ENCODE measurements at regions not wholly inside any gene's neighbourhood (a gene's known extent, or its start where the extent isn't known, plus 50 kb on each side); places are given as distances from the start of the nearest gene placed in this dataset.

GRCh38 chr13:81425286-81425685, 1084.4 kb upstream of the SPRY2 start:
- Histone ChIP-seq H3K4ac (ENCODE audit: low read depth, low read length) (no peak overlapping the region), H3K9ac (ENCODE audit: low read depth, low read length) (no peak overlapping the region), H2AK5ac (ENCODE audit: low read depth, low read length) (no peak overlapping the region), H3K9me1 (ENCODE audit: insufficient read depth, low read length) (no peaks in the 10 kb centered on the region), H3K9me3 (ENCODE audit: control insufficient read depth, insufficient read depth, low read length) (peaks cover 5% of the 10 kb centered on the region; the same call in 1 of the 2 replicates), H2BK5ac (ENCODE audit: low read depth, low read length, poor library complexity, severe bottlenecking) (no peak overlapping the region), H3K56ac (ENCODE audit: extremely low read depth, insufficient read depth, low read length) (no peak overlapping the region), H3K14ac (replicated peaks; ENCODE audit: low read depth, low read length) (no peak overlapping the region), H3K23ac (ENCODE audit: low read depth, low read length) (no peak overlapping the region), H2AK9ac (replicated peaks; ENCODE audit: low read depth, low read length, poor library complexity) (no peak overlapping the region), H4K5ac (ENCODE audit: low read depth, low read length) (no peak overlapping the region), H4K8ac (ENCODE audit: low read depth in 2 of 2, low read length in 2 of 2) (no peak overlapping the region), H2BK120ac (ENCODE audit: low read depth, low read length) (no peak overlapping the region), H2AFZ (replicated peaks; ENCODE audit: low read length, poor library complexity) (no peak overlapping the region), H4K20me1 (ENCODE audit: insufficient read depth, low read length) (no peaks in the 10 kb centered on the region), H2BK20ac (ENCODE audit: low read depth, low read length) (no peak overlapping the region), H3K27me3 (ENCODE audit: control insufficient read depth, insufficient read depth, low read length) (no peaks in the 10 kb centered on the region), H2BK15ac (ENCODE audit: low read depth, low read length) (no peak overlapping the region), H3K4me2 (ENCODE audit: low read depth, low read length) (no peak overlapping the region), H3K18ac (ENCODE audit: low read depth, low read length) (no peak overlapping the region), H3K79me1 (ENCODE audit: low read depth in 1 of 2, low read length in 2 of 2) (no peaks in the 10 kb centered on the region), H3K4me3 (ENCODE audit: insufficient read depth, low read depth, low read length) (no peak overlapping the region), H3K4me1 (ENCODE audit: control insufficient read depth, insufficient read depth, low read length) (no peaks in the 10 kb centered on the region), H3K27ac (ENCODE audit: insufficient read depth, low read length) (no peak overlapping the region), H4K91ac (ENCODE audit: insufficient read depth, low read depth, low read length) (no peak overlapping the region), H3K36me3 (ENCODE audit: control insufficient read depth, insufficient read depth, low read length) (no peaks in the 10 kb centered on the region)
- intact Hi-C loops (cut with micrococcal nuclease) (no loop called here), dilution Hi-C loops (cut with HindIII; ENCODE audit: low sequenced_read_pairs, unreplicated experiment) (no loop called here), in situ Hi-C loops (cut with MboI; ENCODE audit: low sequenced_read_pairs) (no loop called here)
- BruUV-seq (replicated peaks) = no TSS peak
- no CpG with 5 or more reads among the region's 2 CpGs for WGBS, 2 experiments (ENCODE audit: extremely low coverage in 2 of 2, insufficient read length in 1 of 2)
- POLR2A ChIA-PET (ENCODE audit: unreplicated experiment) = no interaction called here
- CTCF ChIA-PET = no interaction called here
- ATAC-seq (ENCODE audit: low read depth) (no peak), DNase-seq (no peak)
- TF ChIP-seq CHD1 (IDR thresholded peaks at IDR 0.05; ENCODE audit: low read depth, low read length) (no peak), MAZ (IDR thresholded peaks at IDR 0.05; ENCODE audit: borderline replicate concordance, low read depth, low read length) (no peak), POLR2A (IDR thresholded peaks at IDR 0.05; ENCODE audit: low read depth, low read length) (no peak), CEBPB (IDR thresholded peaks at IDR 0.05; ENCODE audit: low read depth, low read length) (no peak), RAD21 (IDR thresholded peaks at IDR 0.05; ENCODE audit: low read length) (no peak), MAFK (IDR thresholded peaks at IDR 0.05; ENCODE audit: low read depth, low read length) (no peak), MXI1 (IDR thresholded peaks at IDR 0.05; ENCODE audit: borderline replicate concordance, low read depth, low read length) (no peak), CTCF (conservative IDR thresholded peaks at IDR 0.05; ENCODE audit: low read depth, low read length) (no peak), ELK1 (IDR thresholded peaks at IDR 0.05; ENCODE audit: borderline replicate concordance, low read depth, low read length) (no peak)

Measured in IMR-90 (cell line).